HL-60 (cell line): ENCODE measurements at regions not wholly inside any gene's neighbourhood (a gene's known extent, or its start where the extent isn't known, plus 50 kb on each side); places are given as distances from the start of the nearest gene placed in this dataset.

Source experiments
- POLR2AphosphoS5 ChIP-seq: IDR thresholded peaks from 2 replicates; pipeline ENCODE4 v1.6.1; 2012; ENCODE audit warnings: low read depth
- TF ChIP-seq, protein P1 (sequence below): IDR thresholded peaks from one replicate; pipeline ENCODE4 v1.5.1; 2011; ENCODE audit warnings: low read length, control low read depth, inconsistent platforms; ENCODE audit not compliant: insufficient read depth

- TF ChIP-seq, protein P1, sequence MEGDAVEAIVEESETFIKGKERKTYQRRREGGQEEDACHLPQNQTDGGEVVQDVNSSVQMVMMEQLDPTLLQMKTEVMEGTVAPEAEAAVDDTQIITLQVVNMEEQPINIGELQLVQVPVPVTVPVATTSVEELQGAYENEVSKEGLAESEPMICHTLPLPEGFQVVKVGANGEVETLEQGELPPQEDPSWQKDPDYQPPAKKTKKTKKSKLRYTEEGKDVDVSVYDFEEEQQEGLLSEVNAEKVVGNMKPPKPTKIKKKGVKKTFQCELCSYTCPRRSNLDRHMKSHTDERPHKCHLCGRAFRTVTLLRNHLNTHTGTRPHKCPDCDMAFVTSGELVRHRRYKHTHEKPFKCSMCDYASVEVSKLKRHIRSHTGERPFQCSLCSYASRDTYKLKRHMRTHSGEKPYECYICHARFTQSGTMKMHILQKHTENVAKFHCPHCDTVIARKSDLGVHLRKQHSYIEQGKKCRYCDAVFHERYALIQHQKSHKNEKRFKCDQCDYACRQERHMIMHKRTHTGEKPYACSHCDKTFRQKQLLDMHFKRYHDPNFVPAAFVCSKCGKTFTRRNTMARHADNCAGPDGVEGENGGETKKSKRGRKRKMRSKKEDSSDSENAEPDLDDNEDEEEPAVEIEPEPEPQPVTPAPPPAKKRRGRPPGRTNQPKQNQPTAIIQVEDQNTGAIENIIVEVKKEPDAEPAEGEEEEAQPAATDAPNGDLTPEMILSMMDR: no peak
- no peak for TF ChIP-seq POLR2AphosphoS5
Measured at GRCh38 chrX:2583194-2584162, 82.7 kb upstream of the DHRSX start.
